ENCODE measurements at regions not wholly inside any gene's neighbourhood (a gene's known extent, or its start where the extent isn't known, plus 50 kb on each side); places are given as distances from the start of the nearest gene placed in this dataset.

GRCh38 chr22:22796724-22797123 is 90.9 kb upstream of the IGLL5 start:
- Histone ChIP-seq H3K27ac (no peak overlapping the region), H3K9me3 (no peaks in the 10 kb centered on the region), H3K4me3 (replicated peaks in 1 of 3) (no peak overlapping the region), H3K4me1 (no peaks in the 10 kb centered on the region), H3K27me3 (no peaks in the 10 kb centered on the region), H3K36me3 (no peaks in the 10 kb centered on the region)
- intact Hi-C loops (cut with DNase I) = no loop called here
- 64 to 71% methylated on average over 2 of the region's 2 CpGs for WGBS, 2 donors
- DNase-seq = no peak
- no peak for TF ChIP-seq POLR2A (IDR thresholded peaks at IDR 0.05)
- no peak for TF ChIP-seq CTCF (IDR thresholded peaks at IDR 0.05)

GRCh38 chr22:22798232-22798616 is 89.4 kb upstream of the IGLL5 start:
- Histone ChIP-seq H3K4me3 (replicated peaks in 1 of 3) (no peak overlapping the region), H3K36me3 (no peaks in the 10 kb centered on the region), H3K4me1 (no peaks in the 10 kb centered on the region), H3K27ac (no peak overlapping the region), H3K9me3 (no peaks in the 10 kb centered on the region), H3K27me3 (no peaks in the 10 kb centered on the region)
- TF ChIP-seq CTCF (IDR thresholded peaks at IDR 0.05) (no peak), POLR2A (IDR thresholded peaks at IDR 0.05) (no peak)
- intact Hi-C loops (cut with DNase I) = no loop called here
- 57 to 62% methylated on average over 3 of the region's 3 CpGs for WGBS, 2 donors
- DNase-seq = no peak

GRCh38 chr22:22798716-22799115 is 88.9 kb upstream of the IGLL5 start:
- Histone ChIP-seq H3K27me3 (no peaks in the 10 kb centered on the region), H3K4me1 (no peaks in the 10 kb centered on the region), H3K9me3 (no peaks in the 10 kb centered on the region), H3K36me3 (no peaks in the 10 kb centered on the region), H3K4me3 (replicated peaks in 1 of 3) (no peak overlapping the region), H3K27ac (no peak overlapping the region)
- 85 to 93% methylated on average over 1 of the region's 1 CpG for WGBS, 2 donors
- intact Hi-C loops (cut with DNase I) = no loop called here
- TF ChIP-seq CTCF (IDR thresholded peaks at IDR 0.05) = no peak
- TF ChIP-seq POLR2A (IDR thresholded peaks at IDR 0.05) = no peak
- no peak for DNase-seq

GRCh38 chr22:22799561-22799960 is 88.1 kb upstream of the IGLL5 start:
- H3K9me3 ChIP-seq = no peaks in the 10 kb centered on the region
- H3K36me3 ChIP-seq = no peaks in the 10 kb centered on the region
- 49 to 66% methylated on average over 3 to 4 of the region's 4 CpGs for WGBS, 2 donors
- no peak overlapping the region for H3K27ac ChIP-seq
- intact Hi-C loops (cut with DNase I) = no loop called here
- DNase-seq = no peak
- TF ChIP-seq POLR2A (IDR thresholded peaks at IDR 0.05) (no peak), CTCF (IDR thresholded peaks at IDR 0.05) (no peak)
- H3K4me1 ChIP-seq = no peaks in the 10 kb centered on the region
- no peak overlapping the region for H3K4me3 ChIP-seq (replicated peaks in 1 of 3)
- H3K27me3 ChIP-seq = no peaks in the 10 kb centered on the region

GRCh38 chr22:22800716-22801115 is 86.9 kb upstream of the IGLL5 start:
- Histone ChIP-seq H3K27ac (no peak overlapping the region), H3K4me1 (no peaks in the 10 kb centered on the region), H3K36me3 (no peaks in the 10 kb centered on the region), H3K27me3 (no peaks in the 10 kb centered on the region), H3K4me3 (replicated peaks in 1 of 3) (no peak overlapping the region), H3K9me3 (no peaks in the 10 kb centered on the region)
- no peak for TF ChIP-seq POLR2A (IDR thresholded peaks at IDR 0.05)
- no peak for TF ChIP-seq CTCF (IDR thresholded peaks at IDR 0.05)
- 87 to 88% methylated on average over 3 of the region's 3 CpGs for WGBS, 2 donors
- intact Hi-C loops (cut with DNase I) = no loop called here
- no peak for DNase-seq

Measured in thyroid gland (tissue), 4 donors.